ENCODE measurements at regions not wholly inside any gene's neighbourhood (a gene's known extent, or its start where the extent isn't known, plus 50 kb on each side); places are given as distances from the start of the nearest gene placed in this dataset.
"Not testable (repeated sequence)": the region's sequence is repeated elsewhere in the genome, so short reads cannot be mapped to it uniquely, and the experiment has no call there.

GRCh38 chr12:30201301-30202160 is 417.8 kb upstream of the TMTC1 start:
- no peak for DNase-seq

GRCh38 chr12:30200864-30201263 is 417.1 kb upstream of the TMTC1 start:
- no peak for DNase-seq

- no peak for DNase-seq
Measured at GRCh38 chr12:30197392-30198057, 413.8 kb upstream of the TMTC1 start.

- DNase-seq: no peak
Measured at GRCh38 chr12:30191696-30192455, 408.1 kb upstream of the TMTC1 start.

- DNase-seq: no peak
Measured at GRCh38 chr12:30188602-30189326, 405.0 kb upstream of the TMTC1 start.

- no peak for DNase-seq
Measured at GRCh38 chr12:30187426-30187825, 403.7 kb upstream of the TMTC1 start.

- no peak for DNase-seq
Measured at GRCh38 chr12:30181334-30181733, 397.6 kb upstream of the TMTC1 start.

- no peak for DNase-seq
Measured at GRCh38 chr12:30180602-30181001, 396.9 kb upstream of the TMTC1 start.

GRCh38 chr12:30178916-30179315 is 395.2 kb upstream of the TMTC1 start:
- DNase-seq: no peak

- DNase-seq: no peak
Measured at GRCh38 chr12:30169839-30170591, 386.3 kb upstream of the TMTC1 start.

- no peak for DNase-seq
Measured at GRCh38 chr12:30166006-30166795, 382.5 kb upstream of the TMTC1 start.

- DNase-seq: no peak
Measured at GRCh38 chr12:30164382-30165318, 380.9 kb upstream of the TMTC1 start.

GRCh38 chr12:30156833-30157232 is 373.1 kb upstream of the TMTC1 start:
- DNase-seq: not testable (repeated sequence)

- no peak for DNase-seq
Measured at GRCh38 chr12:30155001-30155730, 371.4 kb upstream of the TMTC1 start.

GRCh38 chr12:30153981-30154380 is 370.2 kb upstream of the TMTC1 start:
- DNase-seq: no peak

- DNase-seq: no peak
Measured at GRCh38 chr12:30152705-30153104, 369.0 kb upstream of the TMTC1 start.

GRCh38 chr12:30151831-30152230 is 368.1 kb upstream of the TMTC1 start:
- no peak for DNase-seq

GRCh38 chr12:30146561-30146960 is 362.8 kb upstream of the TMTC1 start:
- no peak for DNase-seq

GRCh38 chr12:30145684-30146032 is 361.9 kb upstream of the TMTC1 start:
- DNase-seq: no peak
